Glomerular endothelial cell (primary cell): ENCODE measurements at regions not wholly inside any gene's neighbourhood (a gene's known extent, or its start where the extent isn't known, plus 50 kb on each side); places are given as distances from the start of the nearest gene placed in this dataset.
"Not testable (repeated sequence)": the region's sequence is repeated elsewhere in the genome, so short reads cannot be mapped to it uniquely, and the experiment has no call there.

Experiments
- DNase-seq: peaks from one replicate; pipeline ENCODE4 v3.0.0-alpha.2; 2011; ENCODE audit warnings: low read depth, low spot score; ENCODE audit errors: extremely low read depth

GRCh38 chr16:46519063-46519462 is 102.1 kb downstream of the SHCBP1 start:
- no peak for DNase-seq

- DNase-seq, result no peak
These were observed 124.5 kb downstream of the SHCBP1 start for GRCh38 chr16:46496701-46497100.

- DNase-seq, result no peak
These were observed 138.3 kb downstream of the SHCBP1 start for GRCh38 chr16:46482895-46483294.

- DNase-seq, result no peak
These were observed 154.9 kb downstream of the SHCBP1 start for GRCh38 chr16:46466239-46466638.

GRCh38 chr16:46454801-46455200 is 166.4 kb downstream of the SHCBP1 start:
- DNase-seq, result not testable (repeated sequence)

- DNase-seq, result no peak
These were observed 192.8 kb downstream of the SHCBP1 start for GRCh38 chr16:46428108-46429061.

GRCh38 chr16:46427340-46428107 is 193.7 kb downstream of the SHCBP1 start:
- DNase-seq, result no peak

- DNase-seq, result no peak
These were observed 194.8 kb downstream of the SHCBP1 start for GRCh38 chr16:46426336-46426735.

- no peak for DNase-seq
These were observed 217.2 kb downstream of the SHCBP1 start for GRCh38 chr16:46404028-46404427.

- DNase-seq, result not testable (repeated sequence)
These were observed 222.6 kb downstream of the SHCBP1 start for GRCh38 chr16:46398559-46398958.

GRCh38 chr16:46396883-46397270 is 224.3 kb downstream of the SHCBP1 start:
- not testable (repeated sequence) for DNase-seq

GRCh38 chr16:46396131-46396882 is 224.9 kb downstream of the SHCBP1 start:
- not testable (repeated sequence) for DNase-seq

- not testable (repeated sequence) for DNase-seq
These were observed 225.7 kb downstream of the SHCBP1 start for GRCh38 chr16:46395391-46395921.

- not testable (repeated sequence) for DNase-seq
These were observed 226.2 kb downstream of the SHCBP1 start for GRCh38 chr16:46394963-46395362.

- DNase-seq, result not testable (repeated sequence)
These were observed 227.0 kb downstream of the SHCBP1 start for GRCh38 chr16:46394149-46394548.

GRCh38 chr16:46392930-46393722 is 228.1 kb downstream of the SHCBP1 start:
- DNase-seq, result not testable (repeated sequence)

GRCh38 chr16:46390660-46391462 is 230.3 kb downstream of the SHCBP1 start:
- DNase-seq, result not testable (repeated sequence)

GRCh38 chr16:46389561-46390041 is 231.6 kb downstream of the SHCBP1 start:
- peak; percentile 100 for DNase-seq
